WTC11 (cell line): ENCODE measurements at regions not wholly inside any gene's neighbourhood (a gene's known extent, or its start where the extent isn't known, plus 50 kb on each side); places are given as distances from the start of the nearest gene placed in this dataset.

ENCODE experiments used
- ATAC-seq: fragments of 200-7000 bp; cut with Tn5 transposase; 2 replicates; pipeline ENCODE4 v1.10.0; 2021; ENCODE audit warnings: mild to moderate bottlenecking, moderate library complexity
- CTCF ChIA-PET: fragments of 300-600 bp; sonication (Branson Sonifier 250); formaldehyde crosslinking; loops from one replicate; lab custom pipeline; 2021; ENCODE audit warnings: antibody characterized with exemption; lab: Charles Lee
- POLR2A ChIA-PET: fragments of 350-600 bp; sonication (Branson Sonifier 250); formaldehyde crosslinking; loops from one replicate; lab custom pipeline; 2021; ENCODE audit warnings: antibody characterized with exemption; lab: Charles Lee
- DNase-seq: peaks from one replicate; pipeline ENCODE4 v3.0.0; 2021; ENCODE audit warnings: low spot score
- H3K27ac Mint-ChIP-seq: 2 replicates; pipeline ENCODE4 v1.8.0; 2021; ENCODE audit warnings: mixed read lengths
- H3K27me3 Mint-ChIP-seq: 2 replicates; pipeline ENCODE4 v1.8.0; 2021; ENCODE audit warnings: low read depth, mild to moderate bottlenecking, moderate library complexity, mixed read lengths
- H3K36me3 Mint-ChIP-seq: 2 replicates; pipeline ENCODE4 v1.8.0; 2021; ENCODE audit warnings: mixed read lengths
- H3K4me1 Mint-ChIP-seq: 2 replicates; pipeline ENCODE4 v1.8.0; 2022; ENCODE audit warnings: mixed read lengths
- H3K4me3 Mint-ChIP-seq: 2 replicates; pipeline ENCODE4 v1.8.0; 2021; ENCODE audit warnings: mild to moderate bottlenecking, moderate library complexity, mixed read lengths
- H3K9me3 Mint-ChIP-seq: 2 replicates; pipeline ENCODE4 v1.8.0; 2021; ENCODE audit warnings: mixed read lengths
- ATF1 ChIP-seq: sonication (generic); formaldehyde crosslinking; IDR thresholded peaks from 2 replicates; pipeline ENCODE4 v1.8.1; 2023; ENCODE audit warnings: mild to moderate bottlenecking, moderate library complexity, missing genetic modification reagents
- EMX1 ChIP-seq: fragments of 250-450 bp; sonication (Bioruptor Pico); IDR thresholded peaks from 2 replicates; pipeline ENCODE4 v1.8.0; 2021; ENCODE audit warnings: mild to moderate bottlenecking
- GABPB1 ChIP-seq: sonication (generic); formaldehyde crosslinking; IDR thresholded peaks from 2 replicates; pipeline ENCODE4 v1.8.1; 2023; ENCODE audit warnings: mild to moderate bottlenecking, missing genetic modification reagents
- NR1H2 ChIP-seq: sonication (generic); formaldehyde crosslinking; IDR thresholded peaks from 2 replicates; pipeline ENCODE4 v1.9.0; 2021; ENCODE audit warnings: mild to moderate bottlenecking, moderate library complexity, missing genetic modification reagents
- NR2C2 ChIP-seq: sonication (generic); formaldehyde crosslinking; IDR thresholded peaks from 2 replicates; pipeline ENCODE4 v1.8.0; 2022; ENCODE audit warnings: mild to moderate bottlenecking, missing genetic modification reagents
- NR3C1 ChIP-seq: sonication (generic); formaldehyde crosslinking; conservative IDR thresholded peaks from 2 replicates; pipeline ENCODE4 v1.8.1; 2023; ENCODE audit warnings: low read depth, mild to moderate bottlenecking, missing genetic modification reagents
- PRRX2 ChIP-seq: fragments of 250-450 bp; sonication (Bioruptor Pico); IDR thresholded peaks from 2 replicates; pipeline ENCODE4 v1.8.0; 2021; ENCODE audit warnings: mild to moderate bottlenecking
- TEAD1 ChIP-seq: sonication (generic); formaldehyde crosslinking; IDR thresholded peaks from 2 replicates; pipeline ENCODE4 v1.8.0; 2022; ENCODE audit warnings: mild to moderate bottlenecking, missing genetic modification reagents
- TEAD4 ChIP-seq: sonication (generic); formaldehyde crosslinking; IDR thresholded peaks from 2 replicates; pipeline ENCODE4 v1.8.0; 2022; ENCODE audit warnings: mild to moderate bottlenecking, missing genetic modification reagents
- TP53 ChIP-seq: sonication (generic); formaldehyde crosslinking; IDR thresholded peaks from 2 replicates; pipeline ENCODE4 v1.8.1; 2023; ENCODE audit warnings: mild to moderate bottlenecking, missing genetic modification reagents
- ZNF219 ChIP-seq: sonication (generic); formaldehyde crosslinking; IDR thresholded peaks from 2 replicates; pipeline ENCODE4 v1.8.0; 2023; ENCODE audit warnings: missing genetic modification reagents, mild to moderate bottlenecking, borderline replicate concordance
- ZNF232 ChIP-seq: sonication (generic); formaldehyde crosslinking; IDR thresholded peaks from 2 replicates; pipeline ENCODE4 v1.8.0; 2022; ENCODE audit warnings: mild to moderate bottlenecking, missing genetic modification reagents
- ZNF671 ChIP-seq: fragments of 250-450 bp; sonication (Bioruptor Pico); IDR thresholded peaks from 2 replicates; pipeline ENCODE4 v1.8.0; 2021; ENCODE audit warnings: mild to moderate bottlenecking
- TF ChIP-seq, protein P1 (sequence below): sonication (generic); formaldehyde crosslinking; IDR thresholded peaks from 2 replicates; pipeline ENCODE4 v1.8.1; 2023; ENCODE audit warnings: mild to moderate bottlenecking, moderate library complexity, missing genetic modification reagents
- TF ChIP-seq, protein P2 (sequence below): sonication (generic); formaldehyde crosslinking; IDR thresholded peaks from 2 replicates; pipeline ENCODE4 v1.8.1; 2022; ENCODE audit warnings: low read depth, mild to moderate bottlenecking, moderate library complexity, missing genetic modification reagents, borderline replicate concordance
- TF ChIP-seq, protein P3 (sequence below): sonication (generic); formaldehyde crosslinking; IDR thresholded peaks from 2 replicates; pipeline ENCODE4 v1.8.0; 2023; ENCODE audit warnings: mild to moderate bottlenecking, missing genetic modification reagents
- TF ChIP-seq, protein P4 (sequence below): sonication (generic); formaldehyde crosslinking; IDR thresholded peaks from 2 replicates; pipeline ENCODE4 v1.8.1; 2023; ENCODE audit warnings: mild to moderate bottlenecking, missing genetic modification reagents
- TF ChIP-seq, protein P5 (sequence below): fragments of 250-450 bp; sonication (Bioruptor Pico); IDR thresholded peaks from 2 replicates; pipeline ENCODE4 v1.9.0; 2021; ENCODE audit warnings: mild to moderate bottlenecking
- TF ChIP-seq, protein P6 (sequence below): sonication (generic); formaldehyde crosslinking; IDR thresholded peaks from 2 replicates; pipeline ENCODE4 v1.8.0; 2022; ENCODE audit warnings: mild to moderate bottlenecking, missing genetic modification reagents
- TF ChIP-seq, protein P7 (sequence below): fragments of 250-450 bp; sonication (Bioruptor Pico); IDR thresholded peaks from 2 replicates; pipeline ENCODE4 v1.9.0; 2021; ENCODE audit warnings: mild to moderate bottlenecking

DNA sequence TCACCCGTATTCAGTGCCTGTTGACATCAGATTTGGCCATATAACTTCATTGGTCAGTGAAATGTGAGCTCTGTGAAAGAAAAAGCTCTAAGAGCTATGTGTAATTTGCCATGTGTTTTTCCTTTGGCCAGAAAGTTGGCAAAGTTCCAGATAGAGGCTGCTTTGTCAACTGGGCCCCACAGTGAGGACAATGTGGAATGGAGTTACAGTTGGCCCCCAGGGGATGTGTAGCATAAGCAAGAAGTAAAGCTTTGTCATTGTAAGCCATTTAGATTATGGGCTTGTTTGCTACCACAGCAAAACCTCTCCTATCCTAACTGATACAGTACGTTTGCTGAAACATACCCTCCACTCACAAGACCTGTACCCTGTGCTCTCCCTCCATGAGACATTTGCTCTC is 119.1 kb upstream of the HABP2 start (continued):
- TF ChIP-seq, protein P1, sequence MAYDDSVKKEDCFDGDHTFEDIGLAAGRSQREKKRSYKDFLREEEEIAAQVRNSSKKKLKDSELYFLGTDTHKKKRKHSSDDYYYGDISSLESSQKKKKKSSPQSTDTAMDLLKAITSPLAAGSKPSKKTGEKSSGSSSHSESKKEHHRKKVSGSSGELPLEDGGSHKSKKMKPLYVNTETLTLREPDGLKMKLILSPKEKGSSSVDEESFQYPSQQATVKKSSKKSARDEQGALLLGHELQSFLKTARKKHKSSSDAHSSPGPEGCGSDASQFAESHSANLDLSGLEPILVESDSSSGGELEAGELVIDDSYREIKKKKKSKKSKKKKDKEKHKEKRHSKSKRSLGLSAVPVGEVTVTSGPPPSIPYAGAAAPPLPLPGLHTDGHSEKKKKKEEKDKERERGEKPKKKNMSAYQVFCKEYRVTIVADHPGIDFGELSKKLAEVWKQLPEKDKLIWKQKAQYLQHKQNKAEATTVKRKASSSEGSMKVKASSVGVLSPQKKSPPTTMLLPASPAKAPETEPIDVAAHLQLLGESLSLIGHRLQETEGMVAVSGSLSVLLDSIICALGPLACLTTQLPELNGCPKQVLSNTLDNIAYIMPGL, result no peak
- TF ChIP-seq GABPB1 (CRISPR knock-in tag) (no peak), ATF1 (CRISPR knock-in tag) (no peak), TEAD1 (no peak), ZNF232 (CRISPR knock-in tag) (no peak), NR3C1 (no peak), NR2C2 (no peak), ZNF671 (no peak), TP53 (CRISPR knock-in tag) (no peak)
- TF ChIP-seq, protein P2, sequence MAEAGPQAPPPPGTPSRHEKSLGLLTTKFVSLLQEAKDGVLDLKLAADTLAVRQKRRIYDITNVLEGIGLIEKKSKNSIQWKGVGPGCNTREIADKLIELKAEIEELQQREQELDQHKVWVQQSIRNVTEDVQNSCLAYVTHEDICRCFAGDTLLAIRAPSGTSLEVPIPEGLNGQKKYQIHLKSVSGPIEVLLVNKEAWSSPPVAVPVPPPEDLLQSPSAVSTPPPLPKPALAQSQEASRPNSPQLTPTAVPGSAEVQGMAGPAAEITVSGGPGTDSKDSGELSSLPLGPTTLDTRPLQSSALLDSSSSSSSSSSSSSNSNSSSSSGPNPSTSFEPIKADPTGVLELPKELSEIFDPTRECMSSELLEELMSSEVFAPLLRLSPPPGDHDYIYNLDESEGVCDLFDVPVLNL (CRISPR knock-in tag), result no peak
- TF ChIP-seq, protein P3, sequence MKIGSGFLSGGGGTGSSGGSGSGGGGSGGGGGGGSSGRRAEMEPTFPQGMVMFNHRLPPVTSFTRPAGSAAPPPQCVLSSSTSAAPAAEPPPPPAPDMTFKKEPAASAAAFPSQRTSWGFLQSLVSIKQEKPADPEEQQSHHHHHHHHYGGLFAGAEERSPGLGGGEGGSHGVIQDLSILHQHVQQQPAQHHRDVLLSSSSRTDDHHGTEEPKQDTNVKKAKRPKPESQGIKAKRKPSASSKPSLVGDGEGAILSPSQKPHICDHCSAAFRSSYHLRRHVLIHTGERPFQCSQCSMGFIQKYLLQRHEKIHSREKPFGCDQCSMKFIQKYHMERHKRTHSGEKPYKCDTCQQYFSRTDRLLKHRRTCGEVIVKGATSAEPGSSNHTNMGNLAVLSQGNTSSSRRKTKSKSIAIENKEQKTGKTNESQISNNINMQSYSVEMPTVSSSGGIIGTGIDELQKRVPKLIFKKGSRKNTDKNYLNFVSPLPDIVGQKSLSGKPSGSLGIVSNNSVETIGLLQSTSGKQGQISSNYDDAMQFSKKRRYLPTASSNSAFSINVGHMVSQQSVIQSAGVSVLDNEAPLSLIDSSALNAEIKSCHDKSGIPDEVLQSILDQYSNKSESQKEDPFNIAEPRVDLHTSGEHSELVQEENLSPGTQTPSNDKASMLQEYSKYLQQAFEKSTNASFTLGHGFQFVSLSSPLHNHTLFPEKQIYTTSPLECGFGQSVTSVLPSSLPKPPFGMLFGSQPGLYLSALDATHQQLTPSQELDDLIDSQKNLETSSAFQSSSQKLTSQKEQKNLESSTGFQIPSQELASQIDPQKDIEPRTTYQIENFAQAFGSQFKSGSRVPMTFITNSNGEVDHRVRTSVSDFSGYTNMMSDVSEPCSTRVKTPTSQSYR, result no peak
- TF ChIP-seq, protein P4, sequence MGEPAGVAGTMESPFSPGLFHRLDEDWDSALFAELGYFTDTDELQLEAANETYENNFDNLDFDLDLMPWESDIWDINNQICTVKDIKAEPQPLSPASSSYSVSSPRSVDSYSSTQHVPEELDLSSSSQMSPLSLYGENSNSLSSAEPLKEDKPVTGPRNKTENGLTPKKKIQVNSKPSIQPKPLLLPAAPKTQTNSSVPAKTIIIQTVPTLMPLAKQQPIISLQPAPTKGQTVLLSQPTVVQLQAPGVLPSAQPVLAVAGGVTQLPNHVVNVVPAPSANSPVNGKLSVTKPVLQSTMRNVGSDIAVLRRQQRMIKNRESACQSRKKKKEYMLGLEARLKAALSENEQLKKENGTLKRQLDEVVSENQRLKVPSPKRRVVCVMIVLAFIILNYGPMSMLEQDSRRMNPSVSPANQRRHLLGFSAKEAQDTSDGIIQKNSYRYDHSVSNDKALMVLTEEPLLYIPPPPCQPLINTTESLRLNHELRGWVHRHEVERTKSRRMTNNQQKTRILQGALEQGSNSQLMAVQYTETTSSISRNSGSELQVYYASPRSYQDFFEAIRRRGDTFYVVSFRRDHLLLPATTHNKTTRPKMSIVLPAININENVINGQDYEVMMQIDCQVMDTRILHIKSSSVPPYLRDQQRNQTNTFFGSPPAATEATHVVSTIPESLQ, result no peak
- TF ChIP-seq, protein P5, sequence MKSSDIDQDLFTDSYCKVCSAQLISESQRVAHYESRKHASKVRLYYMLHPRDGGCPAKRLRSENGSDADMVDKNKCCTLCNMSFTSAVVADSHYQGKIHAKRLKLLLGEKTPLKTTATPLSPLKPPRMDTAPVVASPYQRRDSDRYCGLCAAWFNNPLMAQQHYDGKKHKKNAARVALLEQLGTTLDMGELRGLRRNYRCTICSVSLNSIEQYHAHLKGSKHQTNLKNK (CRISPR knock-in tag), result no peak

DNA sequence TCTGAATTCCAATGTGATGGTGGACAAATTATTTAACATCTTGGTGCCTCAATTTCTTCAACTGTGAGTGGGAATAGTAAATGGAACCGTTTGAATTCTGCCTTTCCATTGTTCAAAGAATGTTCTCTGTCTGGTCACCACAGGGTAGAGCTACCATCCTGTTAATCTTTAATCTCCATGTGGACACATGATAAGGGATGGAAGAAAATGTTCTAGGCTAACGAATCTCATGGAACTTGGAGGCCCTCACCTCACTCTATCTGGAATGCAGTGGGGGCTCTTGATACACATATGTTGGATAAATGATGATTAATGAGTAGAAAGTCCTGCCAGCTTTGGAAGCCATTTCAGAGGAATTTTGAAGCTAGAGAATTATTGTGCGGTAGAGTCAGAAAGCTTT is 118.5 kb upstream of the HABP2 start:
- Mint-ChIP-seq H3K4me1 (no peaks in the 10 kb centered on the region), H3K36me3 (peaks cover 3% of the 10 kb centered on the region; the same call in 1 of the 2 replicates), H3K4me3 (no peak overlapping the region), H3K27me3 (peaks cover 7% of the 10 kb centered on the region), H3K27ac (no peak overlapping the region), H3K9me3 (peaks cover 26% of the 10 kb centered on the region)
- no peak for DNase-seq
- TF ChIP-seq, protein P6, sequence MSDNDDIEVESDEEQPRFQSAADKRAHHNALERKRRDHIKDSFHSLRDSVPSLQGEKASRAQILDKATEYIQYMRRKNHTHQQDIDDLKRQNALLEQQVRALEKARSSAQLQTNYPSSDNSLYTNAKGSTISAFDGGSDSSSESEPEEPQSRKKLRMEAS, result no peak
- TF ChIP-seq TEAD4 (CRISPR knock-in tag), result no peak
- TF ChIP-seq, protein P7, sequence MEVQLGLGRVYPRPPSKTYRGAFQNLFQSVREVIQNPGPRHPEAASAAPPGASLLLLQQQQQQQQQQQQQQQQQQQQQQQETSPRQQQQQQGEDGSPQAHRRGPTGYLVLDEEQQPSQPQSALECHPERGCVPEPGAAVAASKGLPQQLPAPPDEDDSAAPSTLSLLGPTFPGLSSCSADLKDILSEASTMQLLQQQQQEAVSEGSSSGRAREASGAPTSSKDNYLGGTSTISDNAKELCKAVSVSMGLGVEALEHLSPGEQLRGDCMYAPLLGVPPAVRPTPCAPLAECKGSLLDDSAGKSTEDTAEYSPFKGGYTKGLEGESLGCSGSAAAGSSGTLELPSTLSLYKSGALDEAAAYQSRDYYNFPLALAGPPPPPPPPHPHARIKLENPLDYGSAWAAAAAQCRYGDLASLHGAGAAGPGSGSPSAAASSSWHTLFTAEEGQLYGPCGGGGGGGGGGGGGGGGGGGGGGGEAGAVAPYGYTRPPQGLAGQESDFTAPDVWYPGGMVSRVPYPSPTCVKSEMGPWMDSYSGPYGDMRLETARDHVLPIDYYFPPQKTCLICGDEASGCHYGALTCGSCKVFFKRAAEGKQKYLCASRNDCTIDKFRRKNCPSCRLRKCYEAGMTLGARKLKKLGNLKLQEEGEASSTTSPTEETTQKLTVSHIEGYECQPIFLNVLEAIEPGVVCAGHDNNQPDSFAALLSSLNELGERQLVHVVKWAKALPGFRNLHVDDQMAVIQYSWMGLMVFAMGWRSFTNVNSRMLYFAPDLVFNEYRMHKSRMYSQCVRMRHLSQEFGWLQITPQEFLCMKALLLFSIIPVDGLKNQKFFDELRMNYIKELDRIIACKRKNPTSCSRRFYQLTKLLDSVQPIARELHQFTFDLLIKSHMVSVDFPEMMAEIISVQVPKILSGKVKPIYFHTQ, result no peak
- no peak for TF ChIP-seq ZNF219 (CRISPR knock-in tag)
- TF ChIP-seq PRRX2 (CRISPR knock-in tag), result no peak
- TF ChIP-seq NR1H2 (CRISPR knock-in tag), result no peak
- TF ChIP-seq EMX1 (CRISPR knock-in tag), result no peak
- ChIA-PET CTCF (no interaction called here), POLR2A (no interaction called here)
- ATAC-seq, result no peak
